ENCODE measurements at regions not wholly inside any gene's neighbourhood (a gene's known extent, or its start where the extent isn't known, plus 50 kb on each side); places are given as distances from the start of the nearest gene placed in this dataset.

DNA sequence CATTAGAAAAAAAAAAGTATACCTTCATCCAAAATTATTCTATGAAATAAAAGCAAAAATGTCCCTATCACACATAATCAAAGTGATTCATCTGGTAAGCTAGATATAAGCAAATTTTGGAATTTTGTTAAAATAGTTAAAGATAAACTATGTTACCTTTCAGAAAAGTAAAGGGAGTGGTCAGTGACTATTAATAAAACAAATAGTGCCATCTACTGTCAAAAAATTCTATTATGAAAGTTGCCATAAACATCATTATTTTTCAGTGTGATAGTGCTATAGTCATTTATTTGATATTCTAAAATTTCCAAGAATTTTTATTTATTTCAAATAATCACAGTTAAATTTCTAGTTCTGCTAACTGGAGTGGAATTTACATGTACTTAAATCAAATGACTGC is 803.7 kb downstream of the KCNT2 start:
- no peak for DNase-seq

DNA sequence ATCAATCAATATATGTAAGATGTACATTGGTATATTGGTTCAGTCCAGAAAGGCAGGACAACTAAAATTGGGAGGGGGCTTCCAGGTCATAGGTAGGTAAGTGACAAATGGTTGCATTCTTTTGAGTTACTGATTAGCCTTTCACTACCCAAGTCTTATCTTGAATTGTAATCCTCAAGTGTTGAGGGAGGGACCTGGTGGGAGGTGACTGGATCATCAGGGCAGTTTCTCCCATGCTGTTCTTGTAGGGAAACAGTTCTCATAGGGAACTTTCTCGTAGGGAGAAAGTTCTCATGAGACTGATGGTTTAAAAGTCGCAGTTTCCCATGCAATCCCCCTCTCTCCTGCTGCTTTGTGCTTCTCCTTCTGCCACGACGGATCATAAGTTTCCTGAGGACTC is 809.2 kb downstream of the KCNT2 start:
- DNase-seq, result no peak

DNA sequence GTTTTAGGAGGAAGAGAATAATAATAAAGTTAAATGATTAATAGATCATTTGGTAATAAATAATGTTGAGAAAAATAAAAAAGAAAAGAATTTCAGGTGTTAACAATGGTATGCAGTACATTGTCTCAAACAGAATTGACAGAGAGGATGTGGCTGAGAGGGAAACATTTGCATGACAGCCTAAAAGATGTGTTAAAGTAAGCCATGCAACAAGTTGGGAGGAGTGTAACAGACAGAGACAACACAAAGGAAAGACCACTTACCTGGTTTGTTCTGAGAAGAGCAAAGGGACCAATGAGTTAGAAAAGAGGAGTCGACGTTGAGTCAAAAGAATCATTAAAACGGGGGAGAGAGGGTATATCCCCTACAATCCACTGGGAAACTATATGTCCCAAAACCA is 814.0 kb downstream of the KCNT2 start:
- no peak for DNase-seq

DNA sequence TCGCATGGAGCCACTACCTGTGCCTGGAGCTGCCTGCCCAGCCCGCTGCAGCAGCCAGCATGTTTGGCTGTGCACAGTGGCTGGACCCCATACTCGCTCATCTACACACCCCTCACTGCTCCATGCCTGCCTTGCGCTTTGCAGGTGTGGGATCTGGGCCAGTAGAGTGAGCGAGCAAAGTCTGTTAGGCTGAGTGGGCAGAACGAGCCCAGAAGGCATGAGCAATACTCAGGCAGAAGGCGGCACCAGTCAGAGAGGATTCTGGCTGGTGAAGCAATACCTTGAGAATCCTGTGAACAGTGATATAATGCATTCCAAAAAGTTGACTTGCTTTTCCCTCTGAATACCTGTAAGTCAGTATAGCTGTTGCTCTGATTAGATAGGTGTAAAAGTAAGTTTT is 816.4 kb downstream of the KCNT2 start:
- no peak for DNase-seq

DNA sequence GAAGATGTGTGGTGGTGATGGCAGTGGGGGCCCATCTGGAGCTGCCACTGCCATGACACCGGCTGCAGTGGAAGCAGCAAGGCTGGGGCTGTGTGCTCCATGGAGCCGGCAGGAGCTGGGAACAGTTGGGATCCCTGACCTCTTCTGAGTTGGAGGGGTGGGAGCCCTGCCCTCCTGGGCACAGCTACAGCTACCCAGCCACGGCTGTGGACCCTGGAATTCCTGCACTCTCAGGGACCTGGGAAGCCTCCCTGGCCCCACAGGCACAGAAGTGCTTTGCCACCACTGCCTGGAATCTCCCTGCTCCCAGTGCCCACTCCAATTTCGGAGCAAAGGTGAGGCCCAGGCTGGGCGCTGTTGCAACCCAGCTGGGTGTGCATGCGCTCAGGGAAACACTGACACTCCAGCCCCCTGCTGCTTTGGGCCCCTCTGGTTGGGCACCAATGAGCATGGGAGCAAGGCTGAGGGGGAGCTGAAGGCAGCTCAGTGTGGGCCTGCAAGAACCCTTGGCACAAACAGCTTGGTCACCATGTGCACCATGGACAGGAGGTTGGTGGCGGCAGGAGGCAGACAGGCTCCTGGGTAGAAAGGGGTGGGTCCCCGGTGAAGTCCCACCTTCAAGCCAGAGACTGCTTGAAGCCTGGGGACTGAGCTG is 817.6 kb downstream of the KCNT2 start:
- DNase-seq, result no peak

DNA sequence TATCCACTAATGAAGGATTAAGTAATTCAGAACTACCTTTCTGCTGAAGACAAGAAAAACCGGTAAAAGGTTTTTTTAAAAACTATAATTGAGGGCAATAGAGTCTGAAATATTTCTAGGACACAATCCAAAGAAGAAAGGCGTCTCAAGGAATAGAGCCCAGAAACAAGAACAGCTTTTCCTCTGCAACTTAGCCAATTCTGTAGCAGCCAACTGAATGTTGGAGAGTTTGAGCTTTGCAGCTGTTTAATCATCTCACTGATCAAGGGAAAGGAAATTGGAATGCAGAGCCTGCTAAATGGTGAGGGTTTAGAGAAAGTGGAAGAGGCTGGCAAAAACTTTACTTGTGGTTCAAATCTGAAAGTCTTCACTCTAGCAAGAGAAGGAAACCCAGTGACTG is 818.9 kb downstream of the KCNT2 start:
- DNase-seq, result no peak

DNA sequence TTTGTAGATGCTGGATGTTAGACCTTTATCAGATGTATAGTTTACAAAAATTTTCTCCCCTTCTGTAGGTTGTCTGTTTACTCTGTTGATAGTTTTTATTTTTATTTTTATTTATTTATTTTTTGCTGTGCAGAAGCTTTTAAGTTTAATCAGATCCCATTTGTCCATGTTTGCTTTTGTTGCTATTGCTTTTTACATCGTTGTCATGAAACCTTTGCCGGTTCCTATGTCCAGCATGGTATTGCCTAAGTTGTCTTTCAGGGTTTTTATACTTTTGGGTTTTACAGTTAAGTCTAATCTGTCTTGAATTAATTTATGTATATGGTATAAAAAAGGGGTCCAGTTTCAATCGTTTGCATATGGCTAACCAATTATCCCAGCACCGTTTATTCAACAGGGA is 819.5 kb downstream of the KCNT2 start:
- DNase-seq, result no peak

DNA sequence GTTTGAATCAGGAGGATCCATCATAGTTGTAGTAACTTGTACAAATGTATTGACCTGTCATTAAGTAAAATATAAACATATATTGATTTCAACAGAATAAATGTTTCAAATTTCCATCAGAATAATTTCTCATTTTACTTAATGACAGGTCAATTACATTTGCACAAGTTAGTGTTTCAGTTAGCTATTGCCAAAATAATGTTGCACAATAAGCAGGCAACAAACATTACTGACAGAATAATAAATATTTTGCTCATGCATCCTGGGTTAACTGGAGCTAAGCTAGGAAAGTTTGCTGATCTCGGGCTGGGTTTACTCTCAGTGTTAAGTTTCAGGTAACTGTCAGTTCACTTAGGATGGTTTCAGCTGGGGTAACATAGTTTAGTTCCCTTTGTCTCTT is 822.4 kb downstream of the KCNT2 start:
- DNase-seq, result no peak

DNA sequence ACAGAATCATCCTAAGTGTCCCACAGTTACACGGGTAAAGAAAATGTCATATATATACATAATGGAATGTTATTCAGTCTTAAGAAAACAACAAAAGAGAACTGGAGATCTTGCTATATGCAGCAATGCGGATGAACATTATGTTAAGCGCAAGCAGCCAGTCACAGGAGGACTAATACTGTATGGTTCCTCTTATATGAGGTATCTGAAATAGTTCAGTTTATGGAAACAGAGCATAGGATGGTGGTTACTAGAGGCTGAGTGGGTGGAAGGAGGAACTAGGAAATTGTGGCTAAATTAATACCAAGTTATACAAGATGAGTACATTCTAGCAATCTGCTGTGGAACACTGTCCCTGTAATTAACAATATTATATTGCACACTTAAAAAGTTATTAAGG is 834.3 kb downstream of the KCNT2 start:
- no peak for DNase-seq

DNA sequence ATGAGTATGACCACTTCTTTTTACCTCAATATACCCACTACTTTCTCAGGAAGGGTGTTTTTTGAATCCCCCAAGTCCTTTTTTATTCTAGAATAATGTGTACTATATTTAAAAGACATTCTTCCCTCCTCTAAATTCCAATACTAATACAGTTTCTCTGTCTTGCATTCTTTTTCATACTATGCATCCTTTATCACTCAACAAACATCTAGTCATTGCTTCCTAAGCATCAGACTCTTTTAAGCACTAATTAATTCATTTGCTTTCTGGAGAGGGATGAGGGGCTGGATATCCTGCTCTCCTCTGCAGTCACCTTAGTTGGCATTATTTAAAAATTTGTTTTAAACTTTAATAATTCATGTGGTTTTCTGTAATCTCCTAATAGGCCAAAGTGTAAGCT is 838.8 kb downstream of the KCNT2 start:
- DNase-seq, result no peak

DNA sequence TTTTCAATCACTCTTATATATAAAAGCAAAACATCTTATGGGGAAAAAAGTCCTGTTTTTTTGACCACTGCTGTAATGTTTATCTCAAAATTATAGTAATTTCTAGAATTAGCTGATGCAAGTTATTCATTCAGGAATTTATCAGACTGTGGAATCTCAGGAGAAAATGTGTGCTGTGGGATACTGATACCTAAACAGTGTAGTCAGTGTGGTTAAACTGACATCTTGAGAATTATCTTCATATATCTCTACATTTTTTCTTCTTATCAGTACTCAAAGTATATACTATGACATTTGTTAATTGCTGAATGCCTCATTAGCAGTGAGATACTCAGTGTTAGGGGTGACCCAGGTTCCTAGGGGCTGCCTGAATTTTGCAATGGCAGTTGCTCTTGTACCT is 839.3 kb downstream of the KCNT2 start:
- no peak for DNase-seq

DNA sequence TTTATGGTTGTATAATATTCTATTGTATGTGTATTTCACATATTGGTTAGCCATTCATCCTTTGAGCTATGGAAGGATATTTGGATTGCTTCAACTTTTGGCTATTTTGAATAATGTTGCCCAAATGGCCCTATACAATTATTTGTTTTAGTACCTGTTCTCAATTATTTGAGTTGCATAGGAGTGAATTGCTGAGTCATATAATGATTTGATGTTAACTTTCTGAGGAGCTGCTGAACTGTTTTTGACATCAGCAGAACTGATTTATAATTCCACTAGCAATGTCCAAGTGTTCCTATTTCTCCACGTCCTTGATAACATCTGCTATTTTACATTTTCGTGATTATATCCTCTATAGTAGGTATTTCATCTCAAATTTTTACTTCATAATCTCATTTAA is 839.9 kb downstream of the KCNT2 start:
- no peak for DNase-seq

DNA sequence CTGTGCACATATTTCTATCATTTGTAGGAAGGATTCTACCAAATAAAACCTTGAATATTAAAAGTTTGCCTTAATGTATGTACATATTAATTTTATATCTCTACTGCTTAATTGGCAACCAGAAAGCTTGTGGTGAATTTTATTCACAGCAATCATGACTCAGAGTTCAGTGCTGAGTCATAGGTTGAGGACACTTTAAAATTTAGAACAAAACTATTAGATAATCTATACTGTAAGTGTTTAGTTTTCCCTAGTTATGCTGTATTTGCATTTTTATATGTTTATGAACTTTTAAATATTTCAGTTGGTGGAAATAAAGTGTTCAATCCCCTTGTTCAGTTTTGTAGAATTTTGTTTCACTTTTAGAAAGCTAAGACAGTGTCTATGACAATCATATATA is 841.5 kb downstream of the KCNT2 start:
- DNase-seq, result no peak

DNA sequence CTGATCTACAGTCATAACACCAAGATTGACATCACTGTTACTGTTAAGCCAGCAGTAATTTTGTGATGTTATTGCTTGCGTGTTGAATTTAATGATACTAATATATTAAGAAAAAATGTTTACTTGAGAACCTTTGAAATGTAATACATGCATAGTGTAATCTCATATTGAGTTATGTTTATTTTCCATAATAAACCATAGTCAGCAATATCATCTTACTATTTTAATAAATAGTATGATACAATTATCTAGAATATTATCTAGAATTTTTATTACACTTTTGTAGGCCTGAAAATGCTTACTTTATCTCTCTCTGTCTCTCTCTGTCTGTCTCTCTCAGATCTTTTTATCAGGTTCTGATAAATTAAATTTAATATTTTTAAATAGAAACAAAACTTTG is 843.1 kb downstream of the KCNT2 start:
- DNase-seq, result no peak

DNA sequence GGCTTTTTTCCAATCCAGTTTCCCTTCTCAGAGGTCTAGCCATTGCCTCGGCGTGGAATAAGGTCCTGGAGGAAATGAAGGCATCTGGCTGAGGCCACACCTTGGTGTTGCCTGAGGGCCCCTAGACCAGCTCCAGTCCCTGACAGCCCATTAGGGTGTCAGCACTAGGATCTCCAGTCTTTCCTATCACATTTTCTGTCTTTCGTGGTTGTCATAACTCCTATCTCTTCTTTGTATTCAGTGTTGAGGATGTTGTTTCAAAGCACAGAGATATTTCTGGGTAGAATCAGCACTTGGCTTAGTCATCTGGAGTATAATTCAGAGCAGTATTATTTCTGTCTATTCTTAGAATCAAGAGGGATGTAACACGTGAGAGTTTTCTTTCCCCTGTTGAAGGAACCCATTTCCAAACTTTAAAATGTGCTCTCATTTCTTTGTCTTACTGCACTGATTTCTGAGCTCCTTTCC is 844.3 kb downstream of the KCNT2 start:
- DNase-seq, result no peak

DNA sequence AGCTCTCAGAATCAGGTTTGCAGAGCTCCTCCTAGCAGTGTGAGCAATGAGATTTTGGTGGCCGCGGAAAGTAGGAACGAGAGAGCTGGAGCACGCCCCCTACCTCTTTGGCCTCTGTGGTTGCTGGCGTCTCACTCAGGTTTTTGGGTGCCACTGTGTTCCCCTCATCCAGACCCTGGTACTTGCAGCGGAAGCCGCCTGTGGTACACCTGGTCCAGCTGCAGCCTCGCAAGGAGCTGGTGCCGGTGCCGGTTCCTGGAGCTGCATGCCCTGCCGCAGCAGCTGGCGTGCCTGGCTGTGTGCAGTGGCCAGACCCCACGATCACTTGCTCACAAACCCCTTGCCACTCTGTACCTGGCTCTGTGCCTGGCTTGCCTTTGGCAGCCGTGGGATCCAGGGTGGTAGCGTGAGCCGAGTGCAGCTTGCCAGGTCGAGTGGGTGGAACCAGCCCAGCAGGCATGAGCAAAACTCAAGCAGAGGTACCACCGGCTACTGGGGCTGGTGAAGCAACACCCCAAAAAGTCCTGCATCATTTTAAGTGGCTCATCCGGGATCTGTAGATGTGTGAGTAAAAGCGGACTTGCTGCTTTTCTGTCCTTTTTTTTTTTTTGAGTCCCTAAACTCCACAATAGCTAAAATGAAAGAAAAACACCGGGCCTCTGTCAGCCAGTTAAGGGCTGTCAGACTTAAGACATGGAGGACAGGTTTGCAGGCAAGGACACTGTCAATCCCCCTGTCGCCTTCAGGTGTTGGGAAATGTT is 844.9 kb downstream of the KCNT2 start:
- no peak for DNase-seq

DNA sequence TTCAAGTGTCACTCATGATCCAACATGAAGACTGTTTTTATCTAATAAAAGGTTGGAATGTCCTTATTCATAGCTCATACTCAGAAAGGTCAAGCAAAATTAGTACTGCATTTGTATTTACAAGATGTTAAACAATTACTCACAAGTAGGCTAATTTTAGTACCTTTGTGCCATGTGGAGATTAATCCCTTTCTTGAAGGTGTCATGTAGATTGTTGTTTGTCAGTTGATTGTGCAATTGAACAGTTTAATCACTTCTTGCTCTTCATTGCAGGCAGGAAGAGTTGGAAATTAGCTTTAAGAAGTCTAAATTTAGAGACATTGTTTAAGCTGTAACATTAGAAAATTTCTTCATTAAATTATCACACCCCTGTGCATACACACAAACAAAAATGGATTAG is 847.1 kb downstream of the KCNT2 start:
- no peak for DNase-seq

DNA sequence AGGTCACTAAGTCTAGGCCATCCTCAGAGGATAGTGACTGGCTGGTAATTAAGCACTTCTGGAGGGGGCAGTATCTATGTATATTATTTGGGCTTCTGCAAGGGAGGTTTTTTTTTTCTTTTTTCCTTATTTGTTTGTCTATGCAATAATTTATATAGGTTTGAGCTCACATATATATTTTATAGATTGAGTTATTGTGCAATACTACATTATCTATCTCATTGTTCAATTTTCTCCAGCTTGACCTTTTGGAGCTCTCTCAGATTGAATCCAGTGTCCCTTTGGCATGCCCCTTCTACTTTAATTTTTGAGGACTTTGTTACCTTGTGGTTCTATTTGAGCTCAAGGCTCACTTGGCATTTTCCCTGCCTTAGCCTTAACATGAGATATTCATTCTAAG is 852.1 kb downstream of the KCNT2 start:
- DNase-seq, result no peak

DNA sequence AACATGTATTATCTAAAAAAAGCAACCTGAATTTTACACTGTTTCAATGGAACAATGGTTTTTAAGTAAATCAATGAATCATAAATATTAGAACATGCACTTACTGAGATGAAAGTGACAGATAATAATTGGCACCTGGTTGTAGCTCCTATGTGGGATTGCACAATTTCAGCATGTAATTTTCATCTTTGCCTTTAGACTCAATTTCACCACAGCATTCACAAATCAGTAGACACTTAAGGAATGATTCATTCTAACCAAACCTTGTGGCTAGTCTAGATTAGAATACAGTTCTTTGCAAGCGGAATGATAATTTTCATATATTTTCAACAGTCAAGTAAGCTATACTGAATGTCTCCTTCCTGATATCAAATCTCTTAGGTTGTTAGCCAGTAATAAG is 853.4 kb downstream of the KCNT2 start:
- no peak for DNase-seq

DNA sequence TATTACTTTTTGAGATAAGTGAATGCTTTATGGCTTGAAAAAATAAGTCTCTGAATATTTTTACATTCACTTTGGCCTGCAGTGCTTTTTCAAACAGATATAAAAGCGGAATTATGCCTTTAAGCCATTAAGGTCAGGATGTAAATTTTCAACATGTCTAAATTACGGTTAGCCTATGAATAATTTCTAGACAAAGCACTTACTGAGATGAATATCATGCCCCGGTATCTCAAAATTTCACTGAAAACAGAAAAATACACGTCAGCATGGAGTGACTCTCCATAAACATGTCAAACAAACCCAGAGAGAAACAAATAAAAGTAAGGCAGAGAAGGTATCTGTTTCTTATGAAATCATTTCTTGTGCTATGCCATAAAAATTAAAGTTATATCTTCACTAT is 853.9 kb downstream of the KCNT2 start:
- no peak for DNase-seq

DNA sequence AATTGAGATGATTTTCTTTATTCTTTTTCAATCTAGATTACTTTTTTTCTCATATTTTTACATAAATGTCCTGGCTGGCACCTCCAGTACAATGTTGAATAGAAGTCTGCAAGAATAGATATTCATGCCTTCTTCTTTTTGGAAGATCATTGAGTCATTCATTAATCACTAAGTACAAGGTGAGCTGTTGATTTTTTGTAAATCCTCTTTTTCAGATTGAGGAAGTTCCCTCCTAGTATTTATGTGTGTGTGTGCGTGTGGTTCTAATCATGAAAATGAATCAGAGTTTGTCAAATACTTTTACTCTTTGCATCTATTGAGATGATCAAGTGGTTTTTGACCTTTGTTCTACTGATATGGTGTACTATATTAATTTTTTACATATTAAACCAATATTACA is 859.3 kb downstream of the KCNT2 start:
- no peak for DNase-seq

DNA sequence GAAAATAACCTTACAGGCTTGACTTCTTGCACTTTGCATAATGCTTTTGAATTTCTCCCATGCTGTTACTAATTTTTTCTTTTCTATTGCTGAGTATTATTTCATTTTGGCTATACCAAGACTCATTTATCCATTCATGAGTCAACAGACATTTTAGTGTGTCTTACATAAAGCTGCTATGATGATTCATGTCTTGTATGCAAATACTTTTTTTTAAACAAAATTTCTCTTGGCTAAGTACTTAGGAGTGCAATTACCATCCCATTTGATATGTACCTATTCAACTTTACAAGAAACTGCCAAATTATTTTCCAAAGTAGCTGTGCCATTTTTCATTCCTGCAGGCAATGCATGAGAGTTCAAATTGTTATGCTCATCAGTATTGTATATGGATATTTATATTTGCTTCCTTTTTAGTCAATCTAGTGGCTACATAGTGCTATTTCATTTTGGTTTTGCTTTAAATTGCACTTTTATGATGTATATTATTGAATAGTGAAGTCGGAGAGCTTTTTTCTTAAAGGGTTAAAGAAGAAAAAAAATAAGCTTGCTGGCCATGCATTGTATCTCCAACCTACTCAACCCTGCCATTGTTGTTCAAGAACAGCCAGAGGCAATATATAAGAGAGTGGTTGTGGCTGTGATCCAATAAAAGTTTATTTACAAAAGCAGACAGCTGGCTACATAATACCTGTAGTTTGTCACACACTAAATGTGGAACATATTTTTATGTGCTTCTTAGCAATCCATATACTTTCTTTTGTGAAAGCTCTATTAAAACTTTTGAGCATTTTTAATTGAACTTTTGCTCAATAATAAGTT is 862.8 kb downstream of the KCNT2 start:
- no peak for DNase-seq

DNA sequence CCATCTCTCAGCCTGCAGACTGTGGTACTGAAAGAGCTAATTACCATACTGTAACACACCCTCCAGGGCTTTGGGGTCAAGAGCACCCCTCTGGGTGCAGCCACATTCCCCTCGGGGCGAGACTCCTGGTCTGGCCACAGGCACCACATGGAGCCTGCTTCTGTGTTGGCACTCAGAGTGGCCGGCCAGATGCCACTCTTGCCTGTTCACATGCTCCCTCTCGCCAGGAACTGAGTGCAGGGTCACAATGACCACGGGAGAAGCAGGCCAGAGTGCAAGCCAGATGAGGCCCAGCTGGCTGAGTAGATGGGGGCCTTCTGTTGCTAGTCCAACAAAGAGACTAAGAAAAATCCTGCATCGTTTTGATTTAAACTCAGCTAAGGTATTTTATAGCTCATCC is 864.0 kb downstream of the KCNT2 start:
- no peak for DNase-seq

DNA sequence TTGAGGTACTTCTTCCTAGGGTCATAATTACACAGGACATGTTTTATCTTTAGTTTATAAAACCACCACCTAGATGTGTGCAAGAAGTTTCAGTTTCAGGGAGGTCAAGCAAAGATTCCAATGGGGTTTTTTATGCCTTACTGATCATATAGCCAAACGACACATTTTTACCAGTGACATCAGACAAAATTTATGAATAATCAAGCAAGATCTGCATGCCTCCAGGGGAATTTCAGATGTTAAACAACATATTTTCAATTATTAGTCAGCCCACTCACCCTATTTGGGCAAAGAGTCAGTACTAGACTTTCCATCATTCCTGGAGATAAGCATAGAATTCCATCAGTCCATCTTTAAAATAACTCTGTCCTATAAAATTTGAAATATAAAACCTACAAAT is 867.4 kb downstream of the KCNT2 start:
- no peak for DNase-seq

All from T1000 (cell line).